ENCODE measurements at regions not wholly inside any gene's neighbourhood (a gene's known extent, or its start where the extent isn't known, plus 50 kb on each side); places are given as distances from the start of the nearest gene placed in this dataset.

GRCh38 chr5:15105799-15106393, 234.3 kb upstream of the ANKH start:
- no peak overlapping the region for H3K4me2 ChIP-seq (ENCODE audit: insufficient read depth, low read length)
- no peak overlapping the region for H2AFZ ChIP-seq (ENCODE audit: low read depth, low read length)
- no peak overlapping the region for H3K4me3 ChIP-seq (replicated peaks in 1 of 3; ENCODE audit: insufficient read depth in 1 of 3, low read depth in 1 of 3, low read length in 3 of 3)
- dilution Hi-C loops (cut with MboI; ENCODE audit: extremely low pct_ligation_motif_present, low sequenced_read_pairs) = no loop called here
- H3K27me3 ChIP-seq (ENCODE audit: control insufficient read depth in 2 of 2, insufficient read depth in 2 of 2, low read length in 2 of 2) = peaks cover 0 to 7% of the 10 kb centered on the region in 2 experiments
- H3K4me1 ChIP-seq (ENCODE audit: control insufficient read depth, extremely low read depth, insufficient read depth, low read length) = no peaks in the 10 kb centered on the region
- no peaks in the 10 kb centered on the region for H3K9me1 ChIP-seq (replicated peaks; ENCODE audit: control insufficient read depth, extremely low read depth, insufficient read depth, low read length)
- no peaks in the 10 kb centered on the region for H3K36me3 ChIP-seq (ENCODE audit: control insufficient read depth in 2 of 2, extremely low read depth in 1 of 2, insufficient read depth in 2 of 2, low read length in 2 of 2)
- TF ChIP-seq, protein P1, sequence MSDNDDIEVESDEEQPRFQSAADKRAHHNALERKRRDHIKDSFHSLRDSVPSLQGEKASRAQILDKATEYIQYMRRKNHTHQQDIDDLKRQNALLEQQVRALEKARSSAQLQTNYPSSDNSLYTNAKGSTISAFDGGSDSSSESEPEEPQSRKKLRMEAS (IDR thresholded peaks at IDR 0.05; ENCODE audit: insufficient read depth, insufficient read length) = no peak
- TF ChIP-seq, protein P2, sequence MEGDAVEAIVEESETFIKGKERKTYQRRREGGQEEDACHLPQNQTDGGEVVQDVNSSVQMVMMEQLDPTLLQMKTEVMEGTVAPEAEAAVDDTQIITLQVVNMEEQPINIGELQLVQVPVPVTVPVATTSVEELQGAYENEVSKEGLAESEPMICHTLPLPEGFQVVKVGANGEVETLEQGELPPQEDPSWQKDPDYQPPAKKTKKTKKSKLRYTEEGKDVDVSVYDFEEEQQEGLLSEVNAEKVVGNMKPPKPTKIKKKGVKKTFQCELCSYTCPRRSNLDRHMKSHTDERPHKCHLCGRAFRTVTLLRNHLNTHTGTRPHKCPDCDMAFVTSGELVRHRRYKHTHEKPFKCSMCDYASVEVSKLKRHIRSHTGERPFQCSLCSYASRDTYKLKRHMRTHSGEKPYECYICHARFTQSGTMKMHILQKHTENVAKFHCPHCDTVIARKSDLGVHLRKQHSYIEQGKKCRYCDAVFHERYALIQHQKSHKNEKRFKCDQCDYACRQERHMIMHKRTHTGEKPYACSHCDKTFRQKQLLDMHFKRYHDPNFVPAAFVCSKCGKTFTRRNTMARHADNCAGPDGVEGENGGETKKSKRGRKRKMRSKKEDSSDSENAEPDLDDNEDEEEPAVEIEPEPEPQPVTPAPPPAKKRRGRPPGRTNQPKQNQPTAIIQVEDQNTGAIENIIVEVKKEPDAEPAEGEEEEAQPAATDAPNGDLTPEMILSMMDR (IDR thresholded peaks at IDR 0.05; ENCODE audit: extremely low read depth in 1 of 2, insufficient read depth in 1 of 2, low read depth in 1 of 2, low read length in 2 of 2) = peak; percentile 77 to 79
- H3K27ac ChIP-seq (ENCODE audit: insufficient read depth, low read depth, low read length) = no peak overlapping the region
- no peaks in the 10 kb centered on the region for H4K20me1 ChIP-seq (replicated peaks; ENCODE audit: control insufficient read depth, extremely low read depth, insufficient read depth, low read length)
- intact Hi-C loops (cut with micrococcal nuclease) = loop anchor here (1.0 to 10.0 kb wide), 4 partner anchors 356 to 889 kb away; no protein-coding TSS in a partner anchor
- BruUV-seq (replicated peaks) = no TSS peak
- H3K9ac ChIP-seq (replicated peaks; ENCODE audit: extremely low read depth, insufficient read depth, low read length) = no peak overlapping the region
- no peaks in the 10 kb centered on the region for H3K9me3 ChIP-seq (replicated peaks; ENCODE audit: control insufficient read depth, insufficient read depth, low read length)
- H3K79me2 ChIP-seq (ENCODE audit: control insufficient read depth, insufficient read depth, low read length) = no peaks in the 10 kb centered on the region
- CTCF ChIA-PET = interaction anchor here (0.5 to 5.2 kb wide), 58 partner anchors 9 to 1354 kb away, joined by 3 to 218 read pairs (median 4); partner anchors contain the start of genes FBXL7 and MARCHF11
- peak; percentile 92 for FAIRE-seq
- POLR2A ChIA-PET = no interaction called here
- DNase-seq (ENCODE audit: low read depth, low spot score) = peak; percentile 62

DNA sequence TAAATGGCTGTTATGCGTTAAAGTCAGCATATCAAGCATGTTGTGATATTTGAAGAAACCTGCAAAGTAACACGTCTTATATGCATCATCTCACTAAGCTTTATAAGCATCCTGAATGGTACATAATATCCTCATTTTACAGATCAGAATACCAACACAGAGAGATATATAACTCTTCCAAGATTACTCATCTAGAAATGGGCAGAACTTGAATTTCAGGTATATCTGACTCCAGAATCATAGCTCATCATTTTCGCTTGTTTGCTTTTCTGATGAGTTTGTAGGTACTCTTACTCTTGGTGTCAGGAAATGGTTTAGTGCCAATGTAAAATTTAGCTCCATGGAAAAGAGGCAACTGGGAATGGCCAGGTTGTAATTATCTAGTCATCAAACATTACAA, 232.3 kb upstream of the ANKH start:
- CTCF ChIA-PET = interaction anchor here (0.9 to 2.5 kb wide), 4 partner anchors 8 to 891 kb away, joined by 3 to 26 read pairs (median 6); no protein-coding TSS in a partner anchor
- intact Hi-C loops (cut with micrococcal nuclease) = loop anchor here (10.0 kb wide), 1 partner anchor 691 kb away; no protein-coding TSS in a partner anchor
- no peaks in the 10 kb centered on the region for H3K9me1 ChIP-seq (replicated peaks; ENCODE audit: control insufficient read depth, extremely low read depth, insufficient read depth, low read length)
- POLR2A ChIA-PET = no interaction called here
- DNase-seq (ENCODE audit: low read depth, low spot score) (no peak), FAIRE-seq (no peak)
- no peaks in the 10 kb centered on the region for H3K79me2 ChIP-seq (ENCODE audit: control insufficient read depth, insufficient read depth, low read length)
- H3K27ac ChIP-seq (ENCODE audit: insufficient read depth, low read depth, low read length) = no peak overlapping the region
- H3K36me3 ChIP-seq (ENCODE audit: control insufficient read depth in 2 of 2, extremely low read depth in 1 of 2, insufficient read depth in 2 of 2, low read length in 2 of 2) = no peaks in the 10 kb centered on the region
- H3K4me3 ChIP-seq (replicated peaks in 1 of 3; ENCODE audit: insufficient read depth in 1 of 3, low read depth in 1 of 3, low read length in 3 of 3) = no peak overlapping the region
- H3K9me3 ChIP-seq (replicated peaks; ENCODE audit: control insufficient read depth, insufficient read depth, low read length) = no peaks in the 10 kb centered on the region
- dilution Hi-C loops (cut with MboI; ENCODE audit: extremely low pct_ligation_motif_present, low sequenced_read_pairs) = no loop called here
- H3K4me2 ChIP-seq (ENCODE audit: insufficient read depth, low read length) = no peak overlapping the region
- no peaks in the 10 kb centered on the region for H4K20me1 ChIP-seq (replicated peaks; ENCODE audit: control insufficient read depth, extremely low read depth, insufficient read depth, low read length)
- H3K4me1 ChIP-seq (ENCODE audit: control insufficient read depth, extremely low read depth, insufficient read depth, low read length) = no peaks in the 10 kb centered on the region
- TF ChIP-seq POLR2AphosphoS5 (IDR thresholded peaks at IDR 0.05; ENCODE audit: insufficient read depth, low read depth, low read length) = no peak
- TF ChIP-seq GATA2 (IDR thresholded peaks at IDR 0.05; ENCODE audit: insufficient read depth, insufficient read length, low read depth, low read length) = no peak
- TF ChIP-seq JUN (IDR thresholded peaks at IDR 0.05; ENCODE audit: borderline replicate concordance, insufficient read depth, insufficient read length, low read depth) = no peak
- TF ChIP-seq POLR2A (IDR thresholded peaks at IDR 0.05; ENCODE audit: low read depth, low read length) = no peak
- no peak for TF ChIP-seq MYC (IDR thresholded peaks at IDR 0.05; ENCODE audit: low read depth, low read length)
- TF ChIP-seq, protein P1 (IDR thresholded peaks at IDR 0.05; ENCODE audit: insufficient read depth, insufficient read length) = no peak
- no peak for TF ChIP-seq EZH2 (IDR thresholded peaks at IDR 0.05; ENCODE audit: borderline replicate concordance, low read depth, low read length, severe bottlenecking)
- no peak for TF ChIP-seq FOS (IDR thresholded peaks at IDR 0.05; ENCODE audit: borderline replicate concordance, insufficient read depth, low read length)
- TF ChIP-seq, protein P2 (IDR thresholded peaks at IDR 0.05; ENCODE audit: extremely low read depth in 1 of 2, insufficient read depth in 1 of 2, low read depth in 1 of 2, low read length in 2 of 2) = no peak
- BruUV-seq (replicated peaks) = no TSS peak
- H3K27me3 ChIP-seq (ENCODE audit: control insufficient read depth in 2 of 2, insufficient read depth in 2 of 2, low read length in 2 of 2) = peaks cover 0 to 7% of the 10 kb centered on the region in 2 experiments
- H2AFZ ChIP-seq (ENCODE audit: low read depth, low read length) = no peak overlapping the region
- no peak overlapping the region for H3K9ac ChIP-seq (replicated peaks; ENCODE audit: extremely low read depth, insufficient read depth, low read length)

Data from endothelial cell of umbilical vein (primary cell).